K562 (cell line): ENCODE measurements at regions not wholly inside any gene's neighbourhood (a gene's known extent, or its start where the extent isn't known, plus 50 kb on each side); places are given as distances from the start of the nearest gene placed in this dataset.

Source experiments
- ATAC-seq: fragments of 200-7000 bp; cut with Tn5 transposase; 3 replicates; pipeline ENCODE4 v1.9.1; 2020; ENCODE audit warnings: moderate library complexity
- BruUV-seq: library from RNA; stranded (reverse); fragments of 400-500 nt; replicated peaks from 2 replicates; lab custom pipeline; 2021; lab: Mats Ljungman, UMichigan
- CTCF ChIA-PET: fragments of 300-600 bp; formaldehyde crosslinking; extraction: SDS; loops from one replicate; lab custom pipeline; 2021; ENCODE audit warnings: low intra/inter-chr PET ratio; lab: Yijun Ruan, JAX
- POLR2A ChIA-PET: fragments of 300-600, 350-650 bp; sonication (Branson Sonifier 250); formaldehyde crosslinking; extraction: SDS; loops from one replicate; lab custom pipeline; 2021; ENCODE audit warnings: antibody characterized with exemption, inconsistent platforms; lab: Yijun Ruan, JAX
- DNase-seq, 4 experiments: peaks; one replicate each; pipeline versions ENCODE4 v3.0.0 to v3.0.0-alpha.2; 2011 to 2018; ENCODE audit warnings: low spot score in 3 of 4, mixed read lengths in 3 of 4; ENCODE audit errors: extremely low read depth in 1 of 4
- FAIRE-seq: peaks from 2 replicates; lab custom pipeline; 2011; peaks lifted over from hg19 to GRCh38; lab: Jason Lieb, UNC
- H2AFZ ChIP-seq: 2 replicates; pipeline ENCODE4 v1.6.0; 2011; ENCODE audit warnings: low read depth, low read length, control low read depth, inconsistent platforms
- H3K27ac ChIP-seq: fragments of 200-600 bp; 3 replicates; pipeline ENCODE4 v1.8.0; 2011; ENCODE audit warnings: low read depth, mild to moderate bottlenecking, control low read depth, inconsistent platforms, low read length, moderate library complexity, mixed read lengths; ENCODE audit errors: extremely low read depth
- H3K27me3 ChIP-seq, 2 experiments: fragments of 300-600 bp in 1 of 2; 2 replicates in 1 of 2; 3 replicates in 1 of 2; pipeline versions ENCODE4 v1.6.0 to v1.8.0; 2011; ENCODE audit warnings: inconsistent platforms in 2 of 2, low read length in 2 of 2, mild to moderate bottlenecking in 1 of 2, mixed read lengths in 1 of 2, moderate library complexity in 1 of 2; ENCODE audit not compliant: control insufficient read depth in 2 of 2, insufficient read depth in 2 of 2
- H3K36me3 ChIP-seq: fragments of 300-600 bp; 3 replicates; pipeline ENCODE4 v1.8.0; 2011; ENCODE audit warnings: mild to moderate bottlenecking, low read length, inconsistent platforms; ENCODE audit not compliant: control insufficient read depth, insufficient read depth
- H3K4me1 ChIP-seq, 2 experiments: fragments of 200-600 bp in 1 of 2; replicated peaks in 1 of 2; 2 replicates in 1 of 2; 3 replicates in 1 of 2; pipeline versions ENCODE4 v1.5.1 to v1.8.0; 2011; ENCODE audit warnings: inconsistent platforms in 2 of 2, low read length in 2 of 2, mild to moderate bottlenecking in 1 of 2, mixed read lengths in 1 of 2, moderate library complexity in 1 of 2; ENCODE audit not compliant: control insufficient read depth in 2 of 2, insufficient read depth in 2 of 2
- H3K4me2 ChIP-seq: 2 replicates; pipeline ENCODE4 v1.6.1; 2011; ENCODE audit warnings: low read length, control low read depth, inconsistent platforms, mixed read lengths; ENCODE audit not compliant: insufficient read depth
- H3K4me3 ChIP-seq: fragments of 200-600 bp; sonication (generic), shearing (Covaris generic); 2 replicates; pipeline ENCODE4 v1.5.1; 2016; ENCODE audit warnings: control low read depth, inconsistent platforms
- H3K79me2 ChIP-seq: fragments of 200-600 bp; 3 replicates; pipeline ENCODE4 v1.8.0; 2011; ENCODE audit warnings: low read length, inconsistent platforms; ENCODE audit not compliant: control insufficient read depth, insufficient read depth
- H3K9ac ChIP-seq, 2 experiments: 2 replicates each; pipeline versions ENCODE4 v1.6.0 to v1.6.1; 2011; ENCODE audit warnings: low read depth in 2 of 2, low read length in 2 of 2, control low read depth in 1 of 2, inconsistent platforms in 1 of 2, mild to moderate bottlenecking in 1 of 2, mixed read lengths in 1 of 2; ENCODE audit not compliant: insufficient read depth in 1 of 2
- H3K9me1 ChIP-seq: one replicate; pipeline ENCODE4 v1.6.0; 2011; ENCODE audit warnings: inconsistent platforms, mild to moderate bottlenecking, low read length, moderate library complexity; ENCODE audit not compliant: control insufficient read depth, insufficient read depth
- H3K9me3 ChIP-seq: replicated peaks from 2 replicates; pipeline ENCODE4 v1.5.1; 2011; ENCODE audit warnings: low read depth, low read length, inconsistent platforms; ENCODE audit not compliant: control insufficient read depth, insufficient read depth
- H4K20me1 ChIP-seq: replicated peaks from 2 replicates; pipeline ENCODE4 v1.6.1; 2011; ENCODE audit warnings: low read length, inconsistent platforms, mixed read lengths; ENCODE audit not compliant: control insufficient read depth, insufficient read depth
- AFF1 ChIP-seq, 2 experiments: fragments of 450-650 bp; IDR thresholded peaks; 2 replicates each; pipeline ENCODE4 v1.6.1; 2018; ENCODE audit warnings: mild to moderate bottlenecking in 2 of 2, low read depth in 1 of 2; ENCODE audit not compliant: partially characterized antibody in 2 of 2
- CBX1 ChIP-seq: sonication (generic); IDR thresholded peaks from 2 replicates; pipeline ENCODE4 v1.6.1; 2016; ENCODE audit warnings: antibody characterized with exemption, low read depth, mild to moderate bottlenecking
- HNRNPH1 ChIP-seq: fragments of 200-400 bp; formaldehyde crosslinking; optimal IDR thresholded peaks from 2 replicates; pipeline ENCODE3; 2017; ENCODE audit warnings: low read depth, mild to moderate bottlenecking, low read length, moderate library complexity
- MXI1 ChIP-seq: IDR thresholded peaks from 2 replicates; pipeline ENCODE4 v1.6.1; 2011; ENCODE audit warnings: low read depth, mild to moderate bottlenecking, improper control_type of control experiment, low read length
- RERE ChIP-seq: sonication (generic); formaldehyde crosslinking; IDR thresholded peaks from 2 replicates; pipeline ENCODE4 v1.8.0; 2023; ENCODE audit warnings: missing genetic modification reagents, mild to moderate bottlenecking, borderline replicate concordance
- SAP30 ChIP-seq: fragments of 200-600 bp; sonication (generic); IDR thresholded peaks from 2 replicates; pipeline ENCODE4 v1.6.1; 2012; ENCODE audit warnings: borderline replicate concordance, low read depth, mild to moderate bottlenecking, moderate library complexity, low read length, control low read depth, inconsistent platforms; ENCODE audit not compliant: insufficient read depth, poor library complexity, severe bottlenecking
- SRSF1 ChIP-seq: fragments of 200-400 bp; formaldehyde crosslinking; IDR thresholded peaks from 2 replicates; pipeline ENCODE4 v1.6.1; 2017; ENCODE audit warnings: mild to moderate bottlenecking, low read depth, low read length, moderate library complexity
- ZNF224 ChIP-seq: sonication (generic); formaldehyde crosslinking; IDR thresholded peaks from 2 replicates; pipeline ENCODE4 v1.8.0; 2022; ENCODE audit warnings: mild to moderate bottlenecking, missing genetic modification reagents
- ZNF764 ChIP-seq: fragments of 250-450 bp; sonication (Bioruptor Pico); IDR thresholded peaks from 2 replicates; pipeline ENCODE4 v1.4.0; 2020; ENCODE audit warnings: low read depth, mild to moderate bottlenecking, moderate library complexity
- WGBS: fragments of 100-300 bp; shearing (Covaris generic); methylation state at CpG from one replicate; pipeline ENCODE4 v1.1.6; 2016; ENCODE audit warnings: low coverage, mixed read lengths; ENCODE audit not compliant: insufficient coverage; ENCODE audit errors: missing lambda C conversion rate; 5-methylcytosine and 5-hydroxymethylcytosine counted together
- in situ Hi-C: fragments of 300-500 bp; cut with MboI; formaldehyde crosslinking; loops from 4 replicates; pipeline ENCODE4 v1.15.0; 2018; ENCODE audit warnings: inconsistent platforms, mixed read lengths
- intact Hi-C: fragments of 100-400 bp; cut with micrococcal nuclease; formaldehyde crosslinking; loops from 2 replicates; pipeline ENCODE4 v1.14.2; 2022

GRCh38 chr4:123853651-123854050 lies 457.1 kb downstream of the SPRY1 start:
- intact Hi-C loops = no loop called here
- ATAC-seq = no peak
- in situ Hi-C loops = no loop called here
- no peak overlapping the region for H3K4me2 ChIP-seq
- H3K27me3 ChIP-seq = no peaks in the 10 kb centered on the region
- no peak overlapping the region for H3K9ac ChIP-seq
- 5% methylated on average over 3 of the region's 3 CpGs for WGBS
- CTCF ChIA-PET = no interaction called here
- DNase-seq = no peak
- H3K36me3 ChIP-seq = no peaks in the 10 kb centered on the region
- no peak overlapping the region for H3K27ac ChIP-seq
- FAIRE-seq = no peak
- H4K20me1 ChIP-seq = no peaks in the 10 kb centered on the region
- no peaks in the 10 kb centered on the region for H3K9me1 ChIP-seq
- no peaks in the 10 kb centered on the region for H3K4me1 ChIP-seq
- no peak overlapping the region for H3K4me3 ChIP-seq
- H3K79me2 ChIP-seq = no peaks in the 10 kb centered on the region
- no peaks in the 10 kb centered on the region for H3K9me3 ChIP-seq
- no TSS peak for BruUV-seq
- TF ChIP-seq ZNF224 (CRISPR knock-in tag) (no peak), RERE (CRISPR knock-in tag) (no peak), SAP30 (no peak), CBX1 (no peak), AFF1 (IDR thresholded peaks at IDR 0.05; ENCODE audit: low read depth in 1 of 2, partially characterized antibody in 2 of 2) (no peak), MXI1 (no peak), SRSF1 (no peak), HNRNPH1 (no peak), ZNF764 (CRISPR knock-in tag) (no peak)
- POLR2A ChIA-PET = interaction anchor here (0.6 kb wide), 1 partner anchor 37 kb away, joined by 3 read pairs; no protein-coding TSS in a partner anchor
- H2AFZ ChIP-seq = no peak overlapping the region
